Transverse colon (tissue), 4 donors: ENCODE measurements at regions not wholly inside any gene's neighbourhood (a gene's known extent, or its start where the extent isn't known, plus 50 kb on each side); places are given as distances from the start of the nearest gene placed in this dataset.

Source experiments
- DNase-seq: peaks from one replicate; pipeline ENCODE4 v3.0.0-alpha.2; 2019
- H3K27ac ChIP-seq, 4 donors: fragments of 200-600 bp; sonication (generic); 2 replicates each; pipeline ENCODE4 v1.5.1; 2016 to 2018; ENCODE audit warnings: inconsistent platforms in 4 of 4
- H3K27me3 ChIP-seq: fragments of 200-600 bp; sonication (generic); 2 replicates; pipeline ENCODE4 v1.5.1; 2017; ENCODE audit warnings: inconsistent platforms
- H3K36me3 ChIP-seq, 4 donors: fragments of 200-600 bp; sonication (generic); 2 replicates each; pipeline ENCODE4 v1.5.1; 2017 to 2019; ENCODE audit warnings: inconsistent platforms in 4 of 4
- H3K4me1 ChIP-seq, 4 donors: fragments of 200-600 bp; sonication (generic); 2 replicates each; pipeline ENCODE4 v1.5.1; 2017 to 2020; ENCODE audit warnings: inconsistent platforms in 4 of 4
- H3K4me3 ChIP-seq, 4 donors: fragments of 200-600 bp; sonication (generic); 1 replicate in 1 of 4; 2 replicates in 3 of 4; pipeline versions ENCODE4 v1.5.1 to v1.6.1; 2017 to 2019; ENCODE audit warnings: inconsistent platforms in 4 of 4
- H3K9me3 ChIP-seq, 2 donors: fragments of 200-600 bp; sonication (generic); 2 replicates each; pipeline ENCODE4 v1.5.1; 2017 to 2019; ENCODE audit warnings: inconsistent platforms in 2 of 2
- CTCF ChIP-seq, 5 experiments: fragments of 200-600 bp in 3 of 5; fragments of 450-650 bp in 2 of 5; sonication (generic) in 3 of 5; IDR thresholded peaks; 1 replicate in 2 of 5; 2 replicates in 3 of 5; pipeline ENCODE4 v1.5.1; 2016 to 2017; ENCODE audit warnings: antibody characterized with exemption in 5 of 5, inconsistent platforms in 3 of 5, mild to moderate bottlenecking in 2 of 5, moderate library complexity in 1 of 5
- EP300 ChIP-seq: sonication (generic); formaldehyde crosslinking; IDR thresholded peaks from one replicate; pipeline ENCODE4 v1.6.1; 2017; ENCODE audit warnings: antibody characterized with exemption, low read depth
- POLR2A ChIP-seq: fragments of 450-650 bp; IDR thresholded peaks from one replicate; pipeline ENCODE4 v1.6.1; 2016; ENCODE audit warnings: antibody characterized with exemption, mild to moderate bottlenecking, moderate library complexity
- POLR2AphosphoS5 ChIP-seq, 3 donors: sonication (generic); formaldehyde crosslinking; IDR thresholded peaks; one replicate each; pipeline ENCODE4 v1.6.1; 2016; ENCODE audit warnings: antibody characterized with exemption in 3 of 3
- WGBS, 2 donors: methylation state at CpG; one replicate each; pipeline ENCODE4 v1.1.5; 2018; ENCODE audit warnings: low coverage in 1 of 2; 5-methylcytosine and 5-hydroxymethylcytosine counted together
- in situ Hi-C, 4 donors: fragments of 200-750 bp; cut with MboI; loops; one replicate each; pipeline versions ENCODE4 v1.15.0 to v1.15.1; 2017; ENCODE audit warnings: low sequenced_read_pairs in 3 of 4, low pct_ligation_motif_present in 1 of 4, low pct_unique_long_range_greater_than_20kb in 1 of 4
- intact Hi-C: fragments of 100-400 bp; cut with DNase I; formaldehyde crosslinking; loops from one replicate; pipeline ENCODE4 v1.15.1; 2023; ENCODE audit warnings: low total_unique reads

GRCh38 chr16:26567356-26567755, 499.4 kb upstream of the C16orf82 start:
- no peaks in the 10 kb centered on the region for H3K36me3 ChIP-seq
- WGBS, 2 donors: 63 to 65% methylated on average over 7 to 9 of the region's 9 CpGs
- no peaks in the 10 kb centered on the region for H3K4me1 ChIP-seq
- in situ Hi-C loops (no loop called here), intact Hi-C loops (no loop called here)
- no peak overlapping the region for H3K27ac ChIP-seq
- no peak for DNase-seq
- no peak for TF ChIP-seq EP300
- no peak for TF ChIP-seq POLR2AphosphoS5 (IDR thresholded peaks at IDR 0.05)
- no peak for TF ChIP-seq CTCF (IDR thresholded peaks at IDR 0.05)
- TF ChIP-seq POLR2A: no peak
- H3K27me3 ChIP-seq: no peaks in the 10 kb centered on the region
- H3K9me3 ChIP-seq: no peaks in the 10 kb centered on the region
- H3K4me3 ChIP-seq: no peak overlapping the region

DNA sequence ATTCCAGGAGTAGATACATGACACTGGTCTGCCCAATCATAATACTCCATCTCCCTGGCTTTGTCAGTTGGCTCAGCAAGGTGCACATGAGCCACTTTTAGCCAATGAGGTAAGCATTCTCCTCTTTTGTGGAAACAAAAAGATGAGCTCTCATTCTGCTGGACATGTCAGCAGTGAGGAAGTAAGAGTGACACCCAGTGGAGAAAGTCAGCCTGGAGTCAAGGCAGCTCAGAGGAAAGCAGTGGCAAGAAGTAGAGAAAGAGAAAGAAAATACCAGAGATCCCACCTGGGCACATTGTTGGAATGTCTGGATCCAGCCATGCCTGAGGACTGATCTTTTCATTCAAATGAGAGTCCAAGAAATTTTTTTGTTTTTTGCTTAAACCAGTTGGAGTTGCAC, 496.9 kb upstream of the C16orf82 start:
- no peak overlapping the region for H3K4me3 ChIP-seq
- no peaks in the 10 kb centered on the region for H3K4me1 ChIP-seq
- TF ChIP-seq POLR2AphosphoS5 (IDR thresholded peaks at IDR 0.05) (no peak), EP300 (no peak), CTCF (IDR thresholded peaks at IDR 0.05) (peak in 2 of 5 experiments; percentile 3 to 14), POLR2A (no peak)
- no peaks in the 10 kb centered on the region for H3K36me3 ChIP-seq
- intact Hi-C loops (no loop called here), in situ Hi-C loops (no loop called here)
- DNase-seq: no peak
- H3K9me3 ChIP-seq: no peaks in the 10 kb centered on the region
- H3K27ac ChIP-seq: no peak overlapping the region
- no peaks in the 10 kb centered on the region for H3K27me3 ChIP-seq

DNA sequence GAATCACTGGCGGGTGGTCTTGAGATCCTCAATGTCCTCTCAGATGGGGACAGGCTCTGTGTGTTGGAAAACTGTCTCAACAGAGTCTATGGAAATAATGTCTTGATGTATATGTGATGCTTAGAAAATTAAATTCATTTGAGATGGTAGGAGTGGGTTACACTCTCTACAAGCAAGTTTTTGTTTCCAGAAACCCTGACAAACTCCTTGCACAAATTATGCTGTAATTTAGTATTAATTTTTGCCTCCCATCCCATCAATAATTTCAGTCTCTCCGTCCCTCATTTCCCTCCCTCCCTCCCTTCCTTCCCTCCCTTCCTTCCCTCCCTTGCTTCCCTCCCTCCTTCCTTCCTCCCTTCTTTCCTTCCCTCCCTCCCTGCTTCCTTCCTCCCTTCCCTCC, 488.0 kb upstream of the C16orf82 start:
- DNase-seq: no peak
- no peak overlapping the region for H3K27ac ChIP-seq
- no peaks in the 10 kb centered on the region for H3K27me3 ChIP-seq
- H3K9me3 ChIP-seq: no peaks in the 10 kb centered on the region
- WGBS, 2 donors: 61 to 80% methylated on average over 1 to 2 of the region's 2 CpGs
- intact Hi-C loops (no loop called here), in situ Hi-C loops (no loop called here)
- H3K4me1 ChIP-seq: no peaks in the 10 kb centered on the region
- TF ChIP-seq CTCF (IDR thresholded peaks at IDR 0.05) (no peak), POLR2A (no peak), POLR2AphosphoS5 (IDR thresholded peaks at IDR 0.05) (no peak), EP300 (no peak)
- H3K36me3 ChIP-seq: no peaks in the 10 kb centered on the region
- no peak overlapping the region for H3K4me3 ChIP-seq

DNA sequence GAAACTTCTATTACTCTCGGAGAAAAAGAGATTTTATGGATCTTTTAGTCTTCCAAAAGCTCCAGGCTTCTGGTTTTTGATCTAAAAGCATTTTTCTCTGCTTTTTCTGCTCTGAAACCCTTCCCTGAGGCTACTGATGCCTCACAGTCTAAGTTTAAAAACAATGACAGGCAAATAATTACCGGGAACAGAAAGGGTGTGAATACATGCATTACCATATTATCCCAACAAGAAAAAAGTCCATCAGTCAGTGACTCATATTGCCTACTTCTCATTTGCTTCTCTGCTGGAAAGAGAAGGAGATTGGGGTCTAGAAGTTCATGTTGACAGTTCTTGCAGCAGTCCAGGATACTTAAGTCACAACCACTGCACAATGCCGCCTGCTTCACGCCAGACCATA, 482.9 kb upstream of the C16orf82 start:
- H3K4me1 ChIP-seq: no peaks in the 10 kb centered on the region
- in situ Hi-C loops: no loop called here
- no peaks in the 10 kb centered on the region for H3K36me3 ChIP-seq
- 70 to 90% methylated on average over 4 of the region's 4 CpGs for WGBS, 2 donors
- intact Hi-C loops: no loop called here
- no peaks in the 10 kb centered on the region for H3K9me3 ChIP-seq
- no peak overlapping the region for H3K4me3 ChIP-seq
- H3K27ac ChIP-seq: no peak overlapping the region
- DNase-seq: no peak
- no peak for TF ChIP-seq POLR2AphosphoS5 (IDR thresholded peaks at IDR 0.05)
- TF ChIP-seq POLR2A: no peak
- TF ChIP-seq EP300: no peak
- no peak for TF ChIP-seq CTCF (IDR thresholded peaks at IDR 0.05)
- H3K27me3 ChIP-seq: no peaks in the 10 kb centered on the region
